NCI-H2107 treated with DMSO at 0.1 percent for 48 hours (cell line): ENCODE measurements at regions not wholly inside any gene's neighbourhood (a gene's known extent, or its start where the extent isn't known, plus 50 kb on each side); places are given as distances from the start of the nearest gene placed in this dataset.
A peak's percentile ranks its signal among the peaks of the same experiment; 100 is the strongest.
"Not testable (repeated sequence)": the region's sequence is repeated elsewhere in the genome, so short reads cannot be mapped to it uniquely, and the experiment has no call there.

Source experiments
- DNase-seq: peaks from one replicate; lab custom pipeline; 2025; ENCODE audit not compliant: unreplicated experiment; lab: John Stamatoyannopoulos, UW

DNA sequence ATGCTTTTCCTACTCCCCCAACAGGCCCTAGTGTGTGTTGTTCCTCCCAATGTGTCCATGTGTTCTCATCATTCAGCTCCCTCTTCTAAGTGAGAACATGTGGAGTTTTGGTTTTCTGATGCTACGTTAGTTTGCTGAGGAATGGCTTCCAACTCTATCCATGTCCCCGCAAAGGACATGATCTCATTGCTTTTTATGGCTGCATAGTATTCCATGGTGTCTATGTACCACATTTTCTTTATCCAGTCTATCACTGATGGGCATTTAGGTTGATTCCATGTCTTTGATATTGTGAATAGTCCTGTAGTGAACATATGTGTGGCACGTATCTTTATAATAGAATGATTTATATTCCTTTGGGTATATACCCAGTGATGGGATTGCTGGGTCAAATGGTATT, 72.5 kb upstream of the CCNY start:
- DNase-seq, result not testable (repeated sequence)

DNA sequence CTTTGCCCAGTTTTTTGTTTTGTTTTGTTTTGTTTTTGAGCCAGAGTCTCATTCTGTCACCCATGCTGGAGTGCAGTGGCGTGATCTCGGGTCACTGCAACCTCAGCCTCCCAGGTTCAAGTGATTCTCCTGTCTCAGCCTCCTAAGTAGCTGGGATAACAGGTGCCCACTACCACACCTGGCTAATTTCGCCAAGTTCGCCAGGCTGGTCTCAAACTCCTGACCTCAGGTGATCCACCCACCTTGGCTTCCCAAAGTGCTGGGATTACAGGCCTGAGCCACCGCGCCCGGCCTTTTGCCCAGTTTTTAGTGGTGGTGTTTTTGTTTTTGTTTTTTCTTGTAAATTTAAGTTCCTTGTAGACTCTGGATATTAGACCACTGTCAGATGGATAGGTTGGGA, 71.7 kb upstream of the CCNY start:
- DNase-seq, result not testable (repeated sequence)

DNA sequence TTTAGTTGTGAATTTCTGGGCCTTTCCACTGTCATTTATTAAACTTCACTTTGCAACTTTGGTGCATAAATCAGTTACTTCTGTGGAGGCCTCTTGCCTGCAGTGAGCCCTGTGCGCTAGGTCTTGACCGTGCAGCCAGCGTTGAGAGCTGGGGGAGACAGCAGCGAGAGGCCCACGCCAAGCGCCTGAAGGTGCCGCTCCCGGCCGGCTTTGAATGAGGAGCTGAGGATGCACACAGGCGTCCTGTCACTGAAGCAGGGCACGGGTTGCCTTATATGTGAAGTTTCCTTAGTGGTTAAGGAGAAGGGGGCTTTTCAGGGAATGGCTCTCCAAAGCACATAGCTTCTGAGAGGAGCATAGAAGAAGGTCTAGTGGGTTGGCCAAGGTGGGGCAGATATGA, 70.9 kb upstream of the CCNY start:
- DNase-seq, result no peak

DNA sequence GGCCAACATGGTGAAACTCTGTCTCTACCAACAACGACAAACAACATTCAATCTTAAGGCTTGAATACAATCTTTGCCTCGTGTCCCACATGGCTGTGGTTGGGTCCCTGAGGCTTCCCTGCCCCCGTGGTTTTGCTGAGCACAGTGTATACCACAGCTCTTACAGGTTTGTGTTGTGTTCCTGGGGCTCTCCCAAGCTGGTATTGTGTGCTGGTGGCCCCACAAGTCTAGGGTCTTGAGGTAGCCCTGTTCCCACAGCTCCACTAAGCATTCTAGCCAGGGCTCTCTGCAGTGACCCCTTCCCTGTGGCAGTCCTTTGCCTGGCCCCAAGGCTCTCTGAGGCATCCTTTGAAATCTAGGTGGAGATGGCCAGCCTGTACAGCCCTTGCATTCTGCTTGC, 68.0 kb upstream of the CCNY start:
- no peak for DNase-seq

DNA sequence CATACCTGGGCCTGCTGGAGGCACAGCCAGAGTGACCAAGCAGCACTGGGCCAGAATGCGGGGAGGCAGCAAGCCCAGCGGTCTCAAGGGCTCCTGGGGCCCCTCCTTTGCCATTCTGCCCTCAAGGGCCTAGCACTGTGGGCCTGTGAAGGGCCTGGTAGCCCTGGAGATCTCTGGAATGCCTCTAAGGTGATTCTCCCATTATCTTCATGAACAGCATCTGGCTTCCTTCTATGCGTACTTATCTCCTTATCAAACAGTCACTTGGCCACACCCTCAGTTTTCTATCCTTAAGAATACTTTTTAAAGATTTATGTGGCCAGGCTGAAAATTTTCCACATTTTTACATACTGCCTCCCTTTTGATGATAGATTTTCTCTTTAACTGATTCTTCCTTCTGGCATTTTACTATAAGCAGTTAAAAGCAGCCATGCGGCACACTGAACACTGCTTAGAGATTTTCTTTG, 67.5 kb upstream of the CCNY start:
- no peak for DNase-seq

DNA sequence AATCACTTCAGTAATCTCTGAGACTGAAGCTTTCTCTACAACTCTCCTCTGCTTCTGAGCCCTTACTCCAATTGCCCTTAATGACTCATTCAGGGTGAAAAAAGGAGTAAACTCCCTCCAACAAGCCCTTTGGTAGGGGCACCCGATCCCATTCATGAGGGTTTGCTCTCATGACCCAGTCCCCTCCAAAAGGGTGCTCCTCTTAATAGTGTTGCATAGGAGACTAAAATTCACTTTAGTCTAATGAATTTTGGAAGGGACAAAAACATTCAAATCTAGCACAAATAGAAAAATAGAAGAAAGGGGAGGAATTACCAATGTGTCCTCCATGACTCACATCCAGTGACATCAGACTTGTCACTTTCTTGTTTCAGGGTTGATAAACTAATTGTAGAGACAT, 66.2 kb upstream of the CCNY start:
- DNase-seq, result no peak

DNA sequence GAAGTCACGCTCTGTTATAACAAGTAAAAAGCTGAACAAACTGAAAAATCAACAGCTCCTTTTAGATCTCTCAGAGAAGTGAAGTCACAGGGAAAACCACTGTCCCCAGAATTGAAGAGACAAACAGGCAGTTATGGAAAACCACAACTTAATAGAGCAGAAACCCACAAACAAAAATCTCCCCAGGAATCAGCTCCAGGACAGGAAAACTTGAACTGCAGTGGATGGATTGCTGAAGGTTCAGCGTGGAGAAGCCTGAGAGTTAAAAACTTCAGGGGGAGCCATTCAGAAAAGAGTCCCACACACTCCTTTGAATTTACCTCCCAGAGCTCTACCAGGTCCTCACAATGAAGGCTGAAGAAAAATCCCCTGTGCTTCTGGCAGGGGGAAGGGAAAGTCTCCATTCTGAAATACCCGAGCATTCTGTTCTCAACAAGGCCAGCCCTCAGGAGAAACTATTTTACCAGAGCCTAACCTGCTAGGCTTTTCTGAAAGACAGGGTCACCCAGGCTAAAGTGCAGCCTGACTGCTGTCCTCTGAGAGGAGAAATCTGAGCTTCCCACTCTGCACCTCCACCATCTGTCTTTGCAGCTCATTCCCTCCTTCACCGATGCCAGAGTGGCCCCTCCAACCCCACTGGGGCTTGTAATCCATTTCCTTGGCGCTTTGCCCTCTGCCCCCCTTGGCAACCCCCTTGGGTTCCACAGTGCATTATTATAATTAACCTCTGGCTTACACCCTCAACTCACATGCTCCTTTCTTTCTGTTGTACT, 65.0 kb upstream of the CCNY start:
- peak; percentile 33 for DNase-seq

DNA sequence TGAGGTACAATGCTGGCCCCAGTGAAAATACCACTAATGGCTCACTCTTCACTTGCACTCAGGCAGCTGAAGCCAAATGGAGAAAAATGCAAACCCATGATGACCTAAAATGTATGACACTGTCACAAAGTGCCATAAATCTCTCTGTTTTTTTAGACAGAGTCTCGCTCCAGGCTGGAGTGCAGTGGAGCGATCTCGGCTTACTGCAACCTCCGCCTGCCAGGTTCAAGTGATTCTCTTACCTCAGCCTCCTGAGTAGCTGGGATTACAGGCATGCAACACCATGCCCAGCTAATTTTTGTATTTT, 64.5 kb upstream of the CCNY start:
- peak; percentile 64 for DNase-seq

DNA sequence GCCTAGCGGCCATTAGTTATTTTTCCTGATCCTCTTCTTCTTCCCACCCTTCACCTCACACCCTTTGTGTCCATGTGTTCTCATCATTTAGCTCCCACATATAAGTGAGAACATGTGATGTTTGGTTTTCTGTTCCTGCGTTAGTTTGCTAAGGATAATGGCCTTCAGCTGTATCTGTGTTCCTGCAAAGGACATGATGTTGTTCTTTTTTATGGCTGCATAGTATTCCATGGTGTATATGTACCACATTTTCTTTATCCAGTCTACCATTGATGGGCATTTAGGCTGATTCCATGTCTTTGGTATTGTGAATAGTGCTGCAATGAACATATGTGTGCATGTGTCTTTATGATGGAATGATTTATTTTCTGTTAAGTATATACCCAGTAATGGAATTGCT, 63.9 kb upstream of the CCNY start:
- not testable (repeated sequence) for DNase-seq

DNA sequence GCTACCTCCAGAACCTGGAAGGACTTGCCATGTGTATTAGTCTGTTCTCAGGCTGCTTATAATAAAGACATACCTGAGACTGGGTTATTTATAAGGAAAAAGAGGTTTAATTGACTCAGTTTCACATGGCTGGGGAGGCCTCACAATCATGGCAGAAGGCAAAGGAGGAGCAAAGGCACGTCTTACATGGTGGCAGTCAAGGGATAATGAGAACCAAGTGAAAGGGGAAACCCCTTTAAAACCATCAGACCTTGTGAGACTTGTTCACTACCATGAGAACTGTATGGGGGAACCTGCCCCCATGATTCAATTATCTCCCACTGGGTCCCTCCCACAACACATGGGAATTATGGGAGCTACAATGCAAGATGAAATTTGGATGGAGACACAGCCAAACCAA, 62.3 kb upstream of the CCNY start:
- not testable (repeated sequence) for DNase-seq

DNA sequence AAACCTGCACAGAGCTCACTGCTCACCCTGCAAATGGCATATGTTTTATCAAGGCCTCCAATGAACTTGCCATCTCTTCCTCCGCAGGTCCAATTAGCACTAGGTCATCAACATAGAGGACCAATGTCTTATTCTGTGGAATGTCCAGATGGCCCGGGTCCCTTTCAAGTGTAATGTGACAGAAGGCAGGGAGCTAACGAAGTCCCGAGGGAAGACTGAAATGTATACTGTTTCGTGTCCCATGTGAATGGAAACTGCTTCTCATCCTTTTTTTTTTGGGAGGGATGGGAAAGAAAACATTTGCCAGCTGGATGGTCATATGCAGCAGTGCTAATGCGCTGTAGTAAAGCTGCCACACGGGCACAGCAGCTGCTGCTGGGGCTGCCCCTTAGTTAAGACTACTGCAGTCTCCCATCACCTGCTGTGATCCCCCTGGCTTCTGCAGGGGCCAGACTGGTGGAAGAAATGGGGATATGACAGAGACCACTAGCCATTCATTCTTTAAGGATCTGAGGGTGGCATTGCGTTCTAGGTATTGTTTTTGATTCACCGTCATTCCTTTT, 61.7 kb upstream of the CCNY start:
- no peak for DNase-seq

DNA sequence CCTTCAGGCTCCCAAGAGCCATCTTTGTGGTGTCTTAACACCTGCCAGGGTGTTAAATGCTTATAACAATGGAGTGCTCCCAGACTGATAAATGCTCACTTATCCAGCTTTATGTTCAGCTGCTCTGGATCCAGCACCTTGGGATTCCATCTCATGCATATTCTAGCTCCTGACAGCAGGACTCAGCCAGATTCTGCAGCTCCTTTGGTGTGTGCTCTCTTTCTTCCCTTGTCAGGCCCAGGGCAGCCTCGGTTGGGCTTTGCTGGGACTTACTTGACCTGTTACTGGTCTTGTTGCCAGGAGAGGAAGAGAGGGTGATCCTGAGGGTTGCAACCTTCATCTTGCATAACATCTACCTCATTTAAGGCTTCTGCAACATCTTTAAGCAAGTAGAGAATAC, 59.4 kb upstream of the CCNY start:
- no peak for DNase-seq

DNA sequence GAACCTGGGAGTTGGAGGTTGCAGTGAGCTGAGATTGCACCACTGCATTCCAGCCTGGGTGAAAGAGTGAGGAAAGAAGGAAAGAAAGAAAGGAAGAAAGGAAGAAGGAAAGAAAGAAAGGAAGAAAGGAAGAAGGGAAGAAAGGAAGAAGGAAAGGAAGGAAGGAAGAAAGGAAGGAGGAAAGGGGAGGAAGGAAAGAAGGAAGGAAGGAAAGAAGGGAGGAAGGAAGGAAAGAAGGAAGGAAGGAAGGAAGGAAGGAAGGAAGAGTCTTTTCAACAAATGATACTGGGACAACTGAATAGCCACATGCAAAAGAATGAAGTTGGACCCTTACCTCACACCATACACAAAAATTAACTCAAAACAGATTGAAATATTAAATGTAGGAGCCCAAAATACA, 56.1 kb upstream of the CCNY start:
- not testable (repeated sequence) for DNase-seq
